MCF 10A (cell line): ENCODE measurements at regions not wholly inside any gene's neighbourhood (a gene's known extent, or its start where the extent isn't known, plus 50 kb on each side); places are given as distances from the start of the nearest gene placed in this dataset.

ENCODE experiments used
- BruUV-seq: library from RNA; stranded (reverse); fragments of 400-500 nt; replicated peaks from 2 replicates; lab custom pipeline; 2021; lab: Mats Ljungman, UMichigan
- CTCF ChIA-PET: fragments of 300-600 bp; sonication (Branson Sonifier 250); formaldehyde crosslinking; extraction: SDS; loops from one replicate; lab custom pipeline; 2021; ENCODE audit warnings: antibody characterized with exemption, inconsistent platforms; lab: Yijun Ruan, JAX
- POLR2A ChIA-PET: fragments of 300-600, 350-650 bp; sonication (Branson Sonifier 250); formaldehyde crosslinking; extraction: SDS; loops from one replicate; lab custom pipeline; 2020; ENCODE audit warnings: antibody characterized with exemption, inconsistent platforms; lab: Yijun Ruan, JAX
- DNase-seq: peaks from one replicate; pipeline ENCODE4 v3.0.0-alpha.2; 2018; ENCODE audit not compliant: unreplicated experiment
- H3K27ac Mint-ChIP-seq: one replicate; pipeline ENCODE4 v1.8.0; 2022; ENCODE audit warnings: mild to moderate bottlenecking, low read depth, mixed read lengths; ENCODE audit not compliant: unreplicated experiment
- H3K27me3 Mint-ChIP-seq: one replicate; pipeline ENCODE4 v1.8.0; 2022; ENCODE audit warnings: mixed read lengths; ENCODE audit not compliant: insufficient read depth, unreplicated experiment
- H3K36me3 Mint-ChIP-seq: one replicate; pipeline ENCODE4 v1.8.0; 2022; ENCODE audit warnings: mild to moderate bottlenecking, moderate library complexity, mixed read lengths; ENCODE audit not compliant: insufficient read depth, unreplicated experiment
- H3K4me1 Mint-ChIP-seq: one replicate; pipeline ENCODE4 v1.8.0; 2022; ENCODE audit warnings: mixed read lengths; ENCODE audit not compliant: insufficient read depth, unreplicated experiment
- H3K4me3 Mint-ChIP-seq: one replicate; pipeline ENCODE4 v1.8.0; 2022; ENCODE audit warnings: mild to moderate bottlenecking, moderate library complexity, mixed read lengths; ENCODE audit not compliant: unreplicated experiment
- H3K9me3 Mint-ChIP-seq: one replicate; pipeline ENCODE4 v1.8.0; 2022; ENCODE audit warnings: mixed read lengths; ENCODE audit not compliant: unreplicated experiment
- intact Hi-C: fragments of 100-400 bp; cut with micrococcal nuclease; formaldehyde crosslinking; loops from 2 replicates; pipeline ENCODE4 v1.14.1; 2022
- TF ChIP-seq, protein P1 (sequence below): fragments of 200-600 bp; IDR thresholded peaks from one replicate; pipeline ENCODE4 v1.8.0; 2022; ENCODE audit warnings: antibody characterized with exemption, mild to moderate bottlenecking; ENCODE audit not compliant: unreplicated experiment

DNA sequence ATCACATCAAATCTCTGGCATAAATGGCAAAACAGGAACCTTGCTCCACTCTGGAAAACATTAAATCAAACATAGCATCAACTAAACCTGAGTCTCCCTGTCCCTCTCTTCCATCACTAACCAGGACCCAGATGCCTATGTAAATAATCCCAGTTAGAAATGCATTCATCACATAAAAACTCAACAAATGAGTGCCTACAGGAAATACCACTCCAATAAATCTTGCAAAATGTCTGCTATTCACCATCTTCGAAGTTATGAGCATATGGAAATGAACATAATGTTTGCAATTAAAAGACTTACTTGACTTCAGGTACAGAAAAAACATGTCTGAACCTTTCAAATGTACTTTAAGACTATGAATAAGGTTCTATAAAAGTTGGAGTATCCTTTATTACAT lies 425.0 kb downstream of the CDH11 start:
- DNase-seq = no peak
- peaks cover 4% of the 10 kb centered on the region for H3K4me1 Mint-ChIP-seq
- no peaks in the 10 kb centered on the region for H3K36me3 Mint-ChIP-seq
- BruUV-seq = no TSS peak
- H3K4me3 Mint-ChIP-seq = no peak overlapping the region
- no peak overlapping the region for H3K27ac Mint-ChIP-seq
- no peaks in the 10 kb centered on the region for H3K27me3 Mint-ChIP-seq
- ChIA-PET POLR2A (no interaction called here), CTCF (no interaction called here)
- peaks cover 2% of the 10 kb centered on the region for H3K9me3 Mint-ChIP-seq
- TF ChIP-seq, protein P1, sequence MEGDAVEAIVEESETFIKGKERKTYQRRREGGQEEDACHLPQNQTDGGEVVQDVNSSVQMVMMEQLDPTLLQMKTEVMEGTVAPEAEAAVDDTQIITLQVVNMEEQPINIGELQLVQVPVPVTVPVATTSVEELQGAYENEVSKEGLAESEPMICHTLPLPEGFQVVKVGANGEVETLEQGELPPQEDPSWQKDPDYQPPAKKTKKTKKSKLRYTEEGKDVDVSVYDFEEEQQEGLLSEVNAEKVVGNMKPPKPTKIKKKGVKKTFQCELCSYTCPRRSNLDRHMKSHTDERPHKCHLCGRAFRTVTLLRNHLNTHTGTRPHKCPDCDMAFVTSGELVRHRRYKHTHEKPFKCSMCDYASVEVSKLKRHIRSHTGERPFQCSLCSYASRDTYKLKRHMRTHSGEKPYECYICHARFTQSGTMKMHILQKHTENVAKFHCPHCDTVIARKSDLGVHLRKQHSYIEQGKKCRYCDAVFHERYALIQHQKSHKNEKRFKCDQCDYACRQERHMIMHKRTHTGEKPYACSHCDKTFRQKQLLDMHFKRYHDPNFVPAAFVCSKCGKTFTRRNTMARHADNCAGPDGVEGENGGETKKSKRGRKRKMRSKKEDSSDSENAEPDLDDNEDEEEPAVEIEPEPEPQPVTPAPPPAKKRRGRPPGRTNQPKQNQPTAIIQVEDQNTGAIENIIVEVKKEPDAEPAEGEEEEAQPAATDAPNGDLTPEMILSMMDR = no peak
- intact Hi-C loops = no loop called here

DNA sequence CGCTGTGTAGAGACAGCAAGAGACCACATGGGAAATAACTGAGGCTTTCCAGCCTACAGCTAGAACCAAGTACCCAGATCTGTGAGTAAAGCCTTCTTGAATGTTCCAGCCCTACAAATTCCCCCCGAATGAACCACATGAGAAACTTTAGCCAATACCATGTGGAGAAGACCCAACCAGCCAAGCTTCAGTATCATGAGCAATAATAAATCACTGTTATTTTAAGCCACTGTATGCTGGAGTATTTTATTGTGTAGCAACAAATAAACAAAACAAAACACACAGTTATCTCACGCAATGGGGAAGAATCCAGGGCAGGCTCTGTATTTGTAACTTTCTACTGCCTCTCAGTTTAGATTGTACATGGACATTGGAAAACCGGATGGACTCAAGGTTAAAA lies 426.2 kb downstream of the CDH11 start:
- H3K36me3 Mint-ChIP-seq = no peaks in the 10 kb centered on the region
- H3K27me3 Mint-ChIP-seq = no peaks in the 10 kb centered on the region
- peaks cover 4% of the 10 kb centered on the region for H3K4me1 Mint-ChIP-seq

DNA sequence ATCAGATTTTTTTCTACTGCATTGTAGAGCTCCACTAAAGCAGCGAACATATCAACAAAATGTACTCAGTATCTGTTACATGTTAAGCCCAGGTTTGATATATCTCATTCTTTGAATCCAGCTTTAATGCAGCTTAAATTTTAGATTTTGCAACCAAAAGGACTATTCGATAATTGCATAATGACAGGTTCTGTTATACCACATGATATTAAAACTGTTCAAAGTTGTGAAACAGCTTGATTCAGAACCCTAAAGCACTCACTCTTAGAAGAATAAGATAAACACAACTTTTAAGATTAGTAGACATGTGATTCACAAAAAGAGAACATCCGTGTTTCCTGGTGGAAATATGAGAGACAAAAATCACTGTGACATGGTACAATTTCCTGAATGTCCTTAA lies 427.9 kb downstream of the CDH11 start:
- no peaks in the 10 kb centered on the region for H3K9me3 Mint-ChIP-seq
- BruUV-seq = no TSS peak
- intact Hi-C loops = no loop called here
- no peaks in the 10 kb centered on the region for H3K36me3 Mint-ChIP-seq
- DNase-seq = no peak
- H3K27ac Mint-ChIP-seq = peak overlapping the region; percentile 11
- H3K27me3 Mint-ChIP-seq = no peaks in the 10 kb centered on the region
- H3K4me1 Mint-ChIP-seq = peaks cover 4% of the 10 kb centered on the region
- ChIA-PET CTCF (no interaction called here), POLR2A (no interaction called here)
- H3K4me3 Mint-ChIP-seq = no peak overlapping the region
- TF ChIP-seq, protein P1 = no peak

More for the DNA sequence above, 426.2 kb downstream of the CDH11 start:
- TF ChIP-seq, protein P1 = no peak
- Mint-ChIP-seq H3K27ac (no peak overlapping the region), H3K4me3 (no peak overlapping the region), H3K9me3 (no peaks in the 10 kb centered on the region)
- BruUV-seq = no TSS peak
- intact Hi-C loops = no loop called here
- POLR2A ChIA-PET = interaction anchor here (0.5 to 1.4 kb wide), 3 partner anchors 8 to 208 kb away, joined by 3 read pairs; no protein-coding TSS in a partner anchor
- DNase-seq = no peak
- CTCF ChIA-PET = no interaction called here

DNA sequence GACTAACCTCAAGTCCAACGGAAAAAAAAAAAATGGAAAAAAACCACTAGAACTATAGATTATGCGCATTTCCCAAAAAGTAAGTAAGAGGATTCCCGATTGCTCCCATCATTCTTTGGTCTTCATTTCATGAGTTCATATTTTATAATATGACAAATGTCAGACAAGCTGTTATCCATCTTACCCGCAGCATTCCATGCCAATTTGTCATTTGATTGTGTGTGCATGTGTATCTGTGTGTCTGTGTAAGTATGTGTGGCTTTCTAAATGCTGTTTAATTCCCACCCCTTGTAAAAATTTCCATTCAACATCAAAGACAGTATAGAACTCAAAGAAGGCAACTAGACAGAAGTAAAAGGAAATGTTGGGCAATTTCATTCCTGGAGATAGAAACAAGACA lies 434.1 kb downstream of the CDH11 start:
- Mint-ChIP-seq H3K4me3 (no peak overlapping the region), H3K36me3 (no peaks in the 10 kb centered on the region), H3K27ac (no peak overlapping the region), H3K4me1 (no peaks in the 10 kb centered on the region), H3K27me3 (no peaks in the 10 kb centered on the region), H3K9me3 (peaks cover 18% of the 10 kb centered on the region)
- TF ChIP-seq, protein P1 = no peak
- intact Hi-C loops = no loop called here
- DNase-seq = no peak
- CTCF ChIA-PET = interaction anchor here (0.7 kb wide), 1 partner anchor 224 kb away, joined by 3 read pairs; no protein-coding TSS in a partner anchor
- no TSS peak for BruUV-seq
- POLR2A ChIA-PET = interaction anchor here (0.6 to 0.7 kb wide), 2 partner anchors 16 to 94 kb away, joined by 3 read pairs; no protein-coding TSS in a partner anchor
